CD4-positive, alpha-beta T cell treated with Interleukin-17A for 4 hours (primary cell): ENCODE measurements at regions not wholly inside any gene's neighbourhood (a gene's known extent, or its start where the extent isn't known, plus 50 kb on each side); places are given as distances from the start of the nearest gene placed in this dataset.
"Not testable (repeated sequence)": the region's sequence is repeated elsewhere in the genome, so short reads cannot be mapped to it uniquely, and the experiment has no call there.

ENCODE experiments used
- DNase-seq: peaks from one replicate; pipeline ENCODE4 v3.0.0-alpha.2; 2020; ENCODE audit warnings: mixed read lengths

DNA sequence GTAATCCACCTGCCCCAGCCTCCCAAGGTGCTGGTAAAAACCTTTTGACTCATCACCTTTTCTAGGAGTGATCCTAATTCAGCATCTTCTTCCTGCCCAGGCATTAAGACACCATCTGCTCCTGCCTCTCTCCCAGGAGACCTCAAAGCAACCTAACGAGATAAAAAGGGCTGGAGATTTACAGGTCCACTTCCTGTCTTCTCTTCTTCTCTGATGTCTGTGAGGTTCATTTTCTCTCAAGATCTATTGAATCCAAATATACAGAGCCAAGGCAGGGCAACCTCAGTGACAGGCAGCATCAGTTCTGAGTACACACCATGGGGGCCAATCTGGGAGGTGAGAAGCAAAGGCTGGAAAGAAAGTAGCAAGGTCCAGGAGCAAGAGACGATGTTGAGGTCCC, 219.4 kb downstream of the SETD4 start:
- no peak for DNase-seq

DNA sequence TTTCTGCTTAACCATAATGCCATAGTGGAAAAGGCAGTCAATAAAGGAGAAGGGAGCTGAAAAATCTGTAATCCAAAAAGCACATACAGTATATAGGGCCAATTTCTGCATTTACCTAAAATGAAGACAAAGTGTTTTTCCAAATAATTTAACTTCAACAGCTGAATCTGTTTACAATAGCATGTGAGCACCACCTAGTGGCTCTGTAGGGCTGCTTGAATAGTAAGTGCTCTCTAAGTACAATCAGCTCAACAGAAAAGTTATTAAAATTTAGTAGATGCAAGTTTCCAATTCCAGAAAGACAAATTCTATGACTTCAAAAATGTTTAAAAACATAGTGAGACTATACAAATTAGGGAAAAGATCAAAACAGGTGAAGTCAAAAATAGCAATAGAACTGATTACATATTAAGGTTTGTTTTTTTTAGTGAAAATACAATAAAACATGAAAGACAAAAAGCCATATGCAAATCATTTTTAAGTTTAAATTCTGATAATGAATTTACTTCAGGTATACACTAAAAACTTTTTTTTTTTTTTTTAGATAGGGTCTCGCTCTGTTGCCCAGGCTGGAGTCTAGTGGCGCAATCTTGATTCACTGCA, 220.0 kb downstream of the SETD4 start:
- peak; percentile 63 for DNase-seq

DNA sequence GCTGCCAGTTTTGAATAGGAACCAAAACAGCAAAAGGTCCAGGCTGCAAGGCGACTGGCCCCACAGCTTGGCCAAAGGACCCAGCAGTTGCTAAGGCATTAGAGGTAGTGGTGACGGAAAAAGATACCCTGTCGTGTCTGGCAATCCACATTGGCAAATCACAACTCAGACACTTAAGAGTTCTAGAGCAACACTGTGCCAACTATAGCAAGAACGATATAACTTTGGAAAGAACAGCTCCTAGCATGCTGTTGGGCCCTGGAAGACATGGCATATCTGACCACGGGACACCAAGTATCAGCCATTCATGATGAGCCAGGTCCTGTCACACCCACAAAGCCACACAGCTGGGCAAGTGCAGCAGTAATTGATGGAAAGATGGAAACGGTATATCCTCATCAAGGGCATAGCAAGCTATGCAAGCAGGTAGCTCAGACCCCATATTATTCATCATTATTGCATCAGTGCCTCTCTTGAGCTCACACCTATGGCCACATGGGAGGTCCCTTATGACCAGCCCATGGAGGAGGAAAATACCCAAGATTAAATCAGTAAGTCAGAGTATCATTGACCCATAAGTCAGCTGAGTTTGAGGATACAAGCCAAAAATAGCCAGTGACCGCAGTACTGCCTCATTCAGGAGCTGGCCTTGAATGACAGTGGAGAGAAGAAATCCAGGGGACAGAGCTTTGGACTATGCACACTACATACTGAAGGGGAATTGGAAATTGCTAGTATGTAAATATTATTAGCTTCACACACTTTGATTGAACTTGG, 221.2 kb downstream of the SETD4 start:
- no peak for DNase-seq

DNA sequence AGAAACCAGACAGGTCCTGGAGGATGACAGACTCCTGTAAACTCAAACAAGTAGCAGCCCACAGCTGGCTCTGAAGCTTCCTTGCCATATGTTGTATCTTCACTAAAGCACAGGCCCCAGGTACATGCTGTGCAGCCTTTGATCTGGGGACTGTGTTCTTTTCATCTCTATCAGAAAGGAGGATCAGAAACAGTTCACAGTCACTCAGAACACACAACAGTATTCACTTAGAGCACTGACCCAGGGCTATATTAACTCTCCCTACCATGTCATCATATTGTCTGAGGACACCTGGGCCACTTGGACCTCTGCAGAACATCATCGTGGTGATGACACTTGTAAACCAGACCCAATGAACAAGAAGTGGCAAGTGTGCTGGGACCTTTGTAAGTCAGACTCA, 222.0 kb downstream of the SETD4 start:
- no peak for DNase-seq

DNA sequence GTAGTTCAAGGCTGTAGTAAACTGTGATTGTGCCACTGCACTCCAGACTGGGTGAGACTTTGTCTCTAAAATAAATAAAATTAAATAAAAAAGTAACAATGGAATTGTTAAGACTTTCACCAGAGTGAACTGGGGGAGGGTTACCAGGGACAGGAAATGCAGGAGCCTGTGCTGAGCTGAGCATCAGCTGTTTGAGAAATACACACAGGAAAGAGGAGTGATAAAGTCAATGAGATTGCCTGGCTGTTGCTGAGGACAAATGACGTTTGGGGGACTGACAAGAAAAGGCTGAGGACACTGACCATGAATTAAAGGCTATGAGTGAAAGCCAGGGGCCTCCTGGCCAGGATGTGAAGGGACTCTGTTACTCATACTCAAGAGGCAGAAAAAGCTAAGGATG, 226.3 kb downstream of the SETD4 start:
- no peak for DNase-seq

DNA sequence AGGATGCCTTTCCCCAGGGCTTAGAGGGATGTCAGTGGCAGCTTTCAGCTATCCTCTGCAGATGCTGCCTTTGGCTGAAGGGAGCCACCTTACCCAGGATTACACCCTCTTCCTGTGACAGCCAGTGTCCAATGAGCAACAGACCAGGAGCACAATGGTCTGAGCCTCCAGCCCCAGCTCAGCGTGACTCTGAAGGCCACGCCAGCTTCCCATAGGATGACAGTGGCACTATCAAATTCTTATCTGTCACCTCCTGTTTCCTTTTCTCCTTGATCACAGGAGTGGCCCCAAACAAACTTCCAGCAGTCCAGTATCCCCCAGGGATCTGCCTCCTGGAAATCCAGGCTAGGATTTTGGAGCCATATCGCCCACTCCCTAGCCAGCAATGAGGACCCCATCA, 226.9 kb downstream of the SETD4 start:
- no peak for DNase-seq

DNA sequence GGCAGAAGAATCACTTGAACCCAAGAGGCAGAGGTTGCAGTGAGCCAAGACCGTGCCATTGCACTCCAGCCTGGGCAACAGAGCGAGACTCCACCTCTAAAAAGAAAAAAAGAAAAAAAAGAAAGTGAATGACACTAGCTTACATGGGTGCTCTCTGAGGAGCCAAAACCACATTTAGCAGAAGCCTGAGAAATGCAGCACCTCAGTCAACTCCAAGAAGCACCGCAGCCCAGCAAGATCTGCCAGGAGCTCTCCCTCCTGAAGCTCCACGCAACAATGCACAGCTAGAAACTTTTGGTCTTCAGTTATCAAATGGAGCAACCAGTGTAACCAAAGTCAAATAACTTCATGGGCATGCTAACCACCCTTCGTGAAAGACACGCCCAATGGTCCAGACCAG, 229.1 kb downstream of the SETD4 start:
- no peak for DNase-seq

DNA sequence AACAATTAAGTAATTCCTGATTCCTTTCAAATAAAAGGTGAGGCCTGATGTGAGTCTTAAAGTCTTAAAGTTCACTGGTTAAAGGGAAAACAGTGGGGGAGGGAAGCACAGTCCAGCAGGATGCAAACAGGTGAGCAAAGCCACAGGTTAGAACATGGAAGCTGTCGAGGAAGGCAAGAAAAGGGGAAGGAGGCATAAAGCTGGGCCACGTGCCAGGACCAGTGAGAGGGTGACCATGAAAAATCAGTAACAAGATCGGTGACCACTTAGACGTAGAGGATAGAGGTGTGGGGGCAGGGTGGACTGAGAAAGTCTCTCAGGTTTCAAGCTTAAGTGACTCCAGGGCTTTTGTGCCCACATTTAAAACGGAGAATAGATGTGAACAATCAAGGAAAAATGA, 231.3 kb downstream of the SETD4 start:
- DNase-seq, result no peak

DNA sequence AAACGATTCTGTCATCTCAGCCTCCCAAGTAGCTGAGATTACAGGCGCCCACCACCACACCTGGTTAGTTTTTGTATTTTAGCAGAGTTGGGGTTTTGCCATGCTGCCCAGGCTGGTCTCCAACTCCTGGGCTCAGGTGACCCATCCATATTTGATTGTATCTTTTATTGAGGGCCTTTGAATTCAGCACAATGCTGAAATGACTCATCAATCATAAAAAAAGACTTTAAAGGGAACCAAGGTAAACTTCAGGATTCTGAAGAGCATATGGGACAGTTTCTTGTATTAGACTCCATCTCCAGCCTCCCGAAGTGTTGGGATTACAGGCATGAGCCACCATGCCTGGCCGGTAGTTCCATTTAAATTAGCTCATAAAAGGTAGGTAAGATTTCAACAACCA, 232.2 kb downstream of the SETD4 start:
- DNase-seq, result no peak

DNA sequence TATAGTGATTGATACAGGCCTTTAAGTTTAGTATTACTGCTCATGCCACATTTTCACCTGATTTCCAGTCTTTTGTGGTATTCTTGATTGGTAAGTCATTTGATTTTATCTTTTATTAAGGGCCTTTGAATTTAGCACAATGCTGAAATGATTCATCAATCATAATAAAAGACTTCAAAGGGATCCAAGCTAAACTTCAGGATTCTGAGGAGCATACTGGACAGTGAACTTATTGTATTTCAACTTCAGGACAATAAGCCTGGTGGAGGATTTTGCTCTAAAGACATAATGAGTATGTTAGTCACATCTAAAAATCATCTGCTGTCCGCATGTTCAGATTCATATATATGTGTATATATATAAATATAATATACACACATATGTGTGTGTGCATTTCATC, 233.3 kb downstream of the SETD4 start:
- DNase-seq, result no peak

DNA sequence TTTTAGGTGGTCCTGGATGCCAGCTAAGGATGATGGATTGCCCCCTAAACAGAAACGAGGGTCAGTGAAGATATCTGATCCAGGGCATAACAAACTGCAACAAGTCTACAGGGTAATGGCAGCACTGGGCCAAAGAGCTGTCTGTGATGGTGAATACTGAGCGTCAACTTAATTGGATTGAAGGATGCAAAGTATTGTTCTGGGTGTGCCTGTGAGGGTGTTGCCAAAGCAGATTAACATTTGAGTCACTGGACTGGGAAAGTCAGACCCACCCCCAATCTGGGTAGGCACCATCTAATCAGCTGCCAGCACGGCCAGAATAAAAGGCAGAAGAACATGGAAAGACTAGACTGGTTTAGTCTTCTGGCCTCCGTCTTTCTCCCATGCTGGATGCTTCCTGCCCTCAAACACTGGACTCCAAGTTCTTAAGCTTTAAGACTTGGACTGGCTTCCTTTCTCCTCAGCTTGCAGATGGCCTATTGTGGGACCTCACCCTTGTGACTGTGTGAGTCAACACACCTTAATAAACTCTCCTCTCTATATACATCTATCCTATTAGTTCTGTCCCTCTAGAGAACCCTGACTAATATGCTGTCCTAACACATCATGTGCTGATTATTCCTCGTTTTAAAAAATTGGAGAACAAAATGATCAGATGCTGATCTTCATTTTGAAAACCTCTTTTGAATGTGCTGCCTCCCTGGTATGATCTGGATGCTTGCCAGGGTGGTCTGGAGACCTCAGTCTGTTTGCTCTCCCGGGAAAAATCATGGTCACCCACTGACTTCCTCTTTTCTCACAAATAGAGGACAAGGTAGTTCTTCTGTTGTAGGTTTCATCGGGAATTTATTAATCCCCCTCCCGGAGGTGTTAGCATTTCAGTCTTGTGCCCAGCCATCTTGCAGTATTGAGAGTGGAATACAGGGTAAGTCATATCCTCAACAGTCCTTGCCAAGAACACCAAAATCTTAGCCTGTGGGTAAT, 234.7 kb downstream of the SETD4 start:
- DNase-seq, result no peak

DNA sequence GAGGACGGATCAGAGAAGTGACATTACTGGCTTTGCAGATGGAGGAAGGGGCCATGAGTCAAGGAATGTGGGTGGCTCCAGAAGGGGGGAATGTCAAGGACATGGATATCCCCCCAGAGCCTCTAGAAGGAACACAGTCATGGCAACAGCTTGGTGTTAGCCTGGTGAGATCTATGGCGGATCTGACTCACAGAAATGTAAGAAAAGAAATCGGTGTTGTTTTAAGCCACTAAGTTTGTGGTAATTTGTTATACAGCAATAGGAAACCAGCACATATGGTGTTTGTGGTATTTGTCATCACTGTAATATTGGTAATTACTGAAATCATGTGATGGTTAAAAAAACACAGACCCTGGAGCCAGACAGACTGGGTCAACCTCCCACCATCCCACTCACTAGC, 236.2 kb downstream of the SETD4 start:
- no peak for DNase-seq

DNA sequence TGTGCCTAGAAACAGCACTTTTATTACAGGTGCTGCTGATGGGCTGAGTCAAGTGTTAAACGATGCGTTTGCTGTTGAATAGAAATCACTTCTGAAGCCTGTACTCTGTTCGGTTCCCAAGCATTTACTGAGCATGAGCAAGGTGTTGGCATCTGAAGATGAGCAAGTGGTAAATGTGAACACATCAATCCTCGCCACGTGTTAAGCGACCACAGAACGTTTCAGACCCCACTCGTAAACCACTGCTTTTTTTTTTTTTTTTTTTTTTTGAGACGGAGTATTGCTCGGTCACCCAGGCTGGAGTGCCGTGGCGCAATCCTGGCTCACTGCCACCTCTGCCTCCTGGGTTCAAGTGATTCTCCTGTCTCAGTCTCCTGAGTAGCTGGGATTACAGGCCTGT, 241.2 kb downstream of the SETD4 start:
- no peak for DNase-seq

DNA sequence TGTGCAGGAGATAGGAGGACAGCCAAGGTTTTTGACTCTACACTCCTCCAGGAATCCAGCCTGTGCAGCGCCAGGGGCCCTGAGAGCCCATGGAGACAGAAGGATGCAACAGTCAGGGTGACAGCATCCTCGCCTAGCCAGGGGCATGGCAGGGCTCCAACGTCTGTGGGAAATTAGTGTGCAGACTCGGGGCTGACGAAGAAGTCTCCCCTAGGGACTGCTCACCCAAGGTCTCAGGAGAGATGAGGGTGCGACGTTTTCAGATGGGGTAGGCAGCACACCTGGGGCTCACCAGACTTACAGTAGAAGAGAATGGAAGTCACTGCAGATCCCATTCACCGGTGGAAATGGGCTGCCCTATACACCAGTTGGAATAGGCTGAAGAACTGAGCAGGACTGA, 241.7 kb downstream of the SETD4 start:
- DNase-seq, result no peak

DNA sequence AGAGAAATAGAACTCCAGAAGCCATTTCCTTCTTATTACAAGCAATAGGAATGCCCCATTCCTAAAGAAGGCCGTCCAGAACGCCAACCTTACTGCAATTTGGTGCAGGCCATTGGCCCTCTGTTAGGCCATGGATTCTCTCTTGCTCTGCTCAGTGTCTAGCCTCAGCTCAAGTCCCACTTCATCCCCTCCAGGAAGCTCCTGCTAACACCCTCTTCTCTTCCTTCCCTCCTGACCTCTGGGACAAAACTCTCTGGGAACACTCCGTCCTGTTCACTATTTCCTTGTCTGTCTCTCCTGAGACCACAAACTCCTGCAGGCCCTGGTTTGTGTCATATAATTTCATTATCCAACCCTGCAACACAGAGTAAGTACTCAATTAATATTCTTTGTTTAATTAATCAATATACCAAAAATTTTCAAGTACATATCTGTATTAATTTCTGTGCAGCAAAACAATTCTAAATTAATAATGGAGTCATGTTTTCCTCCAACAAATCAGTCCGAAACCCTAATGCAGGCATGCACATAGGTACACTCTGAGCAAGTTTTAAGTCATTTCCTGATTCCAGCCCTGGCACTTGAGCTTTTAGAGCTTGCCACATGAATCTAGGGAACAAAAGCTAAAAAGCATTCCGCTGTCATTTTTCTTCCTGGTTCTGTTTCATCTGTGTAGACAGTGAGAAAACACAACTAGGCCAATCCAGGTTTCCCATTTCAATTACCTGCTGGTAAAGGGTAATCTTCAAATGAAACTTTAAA, 245.3 kb downstream of the SETD4 start:
- DNase-seq, result no peak

DNA sequence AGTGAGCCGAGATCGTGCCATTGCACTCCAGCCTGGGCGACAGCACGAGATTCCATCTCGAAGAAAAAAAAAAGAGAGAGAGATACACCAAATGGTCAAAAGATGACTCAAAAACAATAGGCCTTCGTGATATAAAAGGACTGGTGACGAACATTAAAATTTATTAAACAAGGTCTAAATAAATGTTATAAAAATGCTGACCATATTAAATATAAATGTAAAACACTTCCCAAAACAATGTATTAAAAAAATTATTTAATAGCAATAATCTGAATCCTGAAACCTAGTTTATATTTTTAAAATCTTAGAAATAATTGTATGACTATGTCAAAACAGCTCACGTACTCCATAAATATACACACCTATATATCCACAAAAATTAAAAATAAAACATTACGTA, 247.6 kb downstream of the SETD4 start:
- no peak for DNase-seq

DNA sequence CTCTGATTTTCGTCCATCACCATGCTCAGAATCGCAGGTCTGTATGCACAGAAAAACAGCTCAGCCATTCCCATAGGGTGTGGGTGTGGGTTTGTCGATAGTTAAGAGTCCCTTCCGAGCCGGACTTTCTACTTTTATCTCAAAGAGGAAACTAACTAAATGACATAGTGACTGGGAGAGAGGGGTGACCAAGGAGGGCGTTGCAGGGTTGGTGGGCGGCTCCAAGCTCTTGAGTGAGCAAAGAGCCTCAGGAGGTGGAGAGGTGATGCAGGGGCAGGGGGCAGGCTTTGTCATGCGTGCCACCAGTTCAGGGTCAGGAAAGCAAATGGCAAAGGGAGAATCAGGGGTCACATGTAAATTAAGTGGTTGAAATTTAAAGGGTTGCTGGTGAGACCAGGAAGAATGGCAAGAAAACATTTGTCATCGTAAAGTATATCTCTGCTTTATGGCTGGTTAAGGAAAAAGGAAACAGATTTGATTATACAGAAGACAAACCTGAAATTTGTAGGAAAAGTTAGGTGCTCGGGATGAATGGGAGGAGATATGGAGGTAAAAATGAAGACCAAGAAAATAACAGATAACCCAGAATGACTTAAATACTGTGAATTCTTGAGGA, 249.0 kb downstream of the SETD4 start:
- DNase-seq, result no peak

DNA sequence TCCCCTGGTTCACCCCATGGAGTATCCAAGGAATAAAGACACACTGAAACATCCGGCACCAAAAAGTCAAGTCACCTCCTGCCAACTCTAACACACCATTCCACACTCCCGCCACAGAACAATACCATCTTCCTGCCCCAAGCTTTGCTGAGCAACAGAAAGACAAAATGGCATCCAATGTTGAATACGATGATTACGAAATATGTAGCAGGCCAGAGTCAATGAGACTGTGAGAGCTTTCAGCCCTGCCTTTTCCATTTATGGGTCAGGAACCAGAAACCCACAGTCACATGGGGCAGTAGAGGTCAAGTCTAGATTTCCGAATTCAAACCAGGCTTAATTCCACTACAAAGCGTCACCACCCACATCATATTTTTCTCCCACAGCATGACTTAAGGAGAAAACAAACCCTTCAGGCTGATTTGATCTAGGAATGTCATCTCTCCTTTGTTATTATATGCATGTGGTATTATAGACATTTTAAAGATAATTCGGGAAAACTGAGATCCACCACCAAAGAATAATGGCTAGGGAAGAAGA, 249.8 kb downstream of the SETD4 start:
- DNase-seq, result no peak

DNA sequence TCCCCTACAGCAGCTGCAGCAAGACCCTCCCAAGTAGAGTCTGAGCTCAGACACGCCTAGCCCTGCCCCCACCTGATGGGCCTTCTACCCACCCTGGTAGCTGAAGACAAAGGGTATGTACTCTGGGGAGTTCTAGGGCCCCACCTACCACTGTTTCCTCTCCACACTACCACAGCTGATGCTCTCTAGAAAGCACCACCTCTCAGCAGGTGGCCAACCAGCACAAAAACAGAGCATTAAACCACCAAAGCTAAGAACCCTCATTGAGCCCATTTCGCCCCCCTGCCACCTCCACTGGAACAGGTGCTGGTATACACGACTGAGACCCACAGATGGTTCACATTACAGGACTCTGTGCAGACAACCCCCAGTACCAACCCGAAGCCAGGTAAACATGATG, 258.9 kb downstream of the SETD4 start:
- DNase-seq, result no peak

DNA sequence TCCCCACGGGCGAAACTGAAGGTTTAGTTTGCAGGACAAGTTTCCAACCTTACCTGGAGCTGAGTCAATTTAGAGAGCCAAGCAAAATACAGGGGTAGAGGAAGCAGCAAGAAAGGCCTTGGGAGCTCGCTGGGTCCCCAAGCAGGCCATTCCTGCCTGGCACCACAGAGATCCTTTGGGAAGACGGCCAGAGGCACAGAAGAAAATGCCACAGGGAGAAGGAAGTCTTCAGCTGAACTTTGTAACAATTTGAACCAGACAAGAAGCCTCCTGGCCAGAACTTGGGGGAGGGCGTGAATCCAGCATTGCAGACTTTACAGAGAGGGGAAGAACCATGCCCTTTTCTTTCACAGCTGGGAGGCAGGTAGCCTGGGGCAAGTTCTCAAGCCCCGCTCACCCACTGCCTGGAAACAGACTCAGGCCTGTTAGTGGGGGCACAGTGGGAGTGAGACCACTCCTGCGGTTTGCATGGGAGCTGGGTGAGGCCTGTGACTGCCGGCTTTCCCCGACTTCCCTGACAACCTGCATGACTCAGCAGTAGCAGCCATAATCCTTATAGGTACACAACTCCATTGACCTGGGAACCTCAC, 259.4 kb downstream of the SETD4 start:
- not testable (repeated sequence) for DNase-seq

DNA sequence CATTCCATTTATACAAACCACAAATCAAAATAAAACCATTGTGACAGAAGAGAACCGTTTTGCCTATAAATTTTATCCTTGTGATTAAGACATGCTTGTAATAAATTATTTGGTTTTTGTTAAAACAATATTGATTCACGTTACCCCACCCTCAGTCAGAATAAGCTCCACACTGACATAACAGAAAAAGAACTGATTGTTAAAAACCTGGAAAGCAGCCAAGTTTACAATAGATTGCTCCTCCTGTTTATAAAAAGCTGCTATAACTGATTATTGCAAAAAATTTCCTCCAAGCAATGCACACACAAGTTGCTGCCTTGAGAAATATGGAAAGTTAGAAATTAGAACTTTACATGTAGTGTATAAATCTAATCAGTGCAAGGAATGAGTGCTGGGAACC, 263.5 kb downstream of the SETD4 start:
- no peak for DNase-seq

DNA sequence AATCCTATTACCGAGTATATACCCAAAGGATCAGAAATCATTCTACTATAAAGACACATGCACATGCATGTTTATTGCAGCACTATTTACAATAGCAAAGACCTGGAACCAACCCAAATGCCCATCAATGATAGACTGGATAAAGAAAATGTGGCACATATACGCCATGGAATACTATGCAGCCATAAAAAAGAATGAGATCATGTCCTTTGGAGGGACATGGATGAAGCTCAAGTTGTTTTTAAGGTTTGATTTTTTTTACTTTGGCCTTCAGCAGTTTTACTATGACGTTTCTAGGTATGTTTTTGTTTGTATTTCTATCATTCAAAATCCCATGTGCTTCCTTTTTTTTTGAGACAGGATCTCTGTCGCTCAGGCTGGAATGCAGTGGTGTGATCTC, 265.8 kb downstream of the SETD4 start:
- DNase-seq, result not testable (repeated sequence)
